ENCODE measurements at regions not wholly inside any gene's neighbourhood (a gene's known extent, or its start where the extent isn't known, plus 50 kb on each side); places are given as distances from the start of the nearest gene placed in this dataset.

DNA sequence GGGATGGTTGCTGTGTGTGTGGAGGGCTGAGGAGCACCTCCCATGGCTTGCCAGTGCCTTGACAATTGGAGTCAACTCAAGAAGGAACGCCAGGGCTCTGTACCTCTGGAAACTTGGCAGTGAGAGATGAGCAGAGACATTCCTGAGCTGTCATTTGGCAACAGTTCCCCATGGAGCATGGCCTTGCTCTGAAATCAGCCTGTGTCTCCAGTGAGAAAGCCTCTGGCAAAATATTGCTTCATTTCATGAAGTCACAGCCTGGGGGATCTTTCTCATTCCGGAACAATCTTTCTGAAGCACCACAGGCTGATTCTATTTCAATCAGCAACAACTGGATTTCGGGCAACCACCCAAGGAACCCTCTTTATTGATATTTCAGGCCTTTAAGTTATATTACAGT is 52.2 kb upstream of the FNDC1 start:
- DNase-seq (ENCODE audit: extremely low read depth in 1 of 4, low spot score in 3 of 4) (no peak), ATAC-seq (no peak), FAIRE-seq (peak; percentile 55)
- ChIA-PET POLR2A (interaction anchor here (0.6 kb wide), 1 partner anchor 375 kb away, joined by 3 read pairs; no protein-coding TSS in a partner anchor), CTCF (ENCODE audit: low intra/inter-chr PET ratio) (no interaction called here)
- no peak for TF ChIP-seq ELF4 (CRISPR knock-in tag; IDR thresholded peaks at IDR 0.05)
- Histone ChIP-seq H3K27me3 (ENCODE audit: control insufficient read depth in 2 of 2, insufficient read depth in 2 of 2, low read length in 2 of 2) (peaks cover 34 to 60% of the 10 kb centered on the region in 2 experiments), H3K9me1 (ENCODE audit: control insufficient read depth, insufficient read depth, low read length) (no peaks in the 10 kb centered on the region), H4K20me1 (replicated peaks; ENCODE audit: control insufficient read depth, insufficient read depth, low read length) (no peaks in the 10 kb centered on the region; the same call in 1 of the 2 replicates), H3K27ac (ENCODE audit: extremely low read depth, low read depth, low read length) (no peak overlapping the region), H2AFZ (ENCODE audit: low read depth, low read length) (no peak overlapping the region), H3K4me1 (replicated peaks in 1 of 2; ENCODE audit: control insufficient read depth in 2 of 2, insufficient read depth in 2 of 2, low read length in 2 of 2) (no peaks in the 10 kb centered on the region), H3K79me2 (ENCODE audit: control insufficient read depth, insufficient read depth, low read length) (no peaks in the 10 kb centered on the region), H3K36me3 (ENCODE audit: control insufficient read depth, insufficient read depth, low read length) (no peaks in the 10 kb centered on the region), H3K4me3 (no peak overlapping the region), H3K9ac (ENCODE audit: insufficient read depth in 1 of 2, low read depth in 2 of 2, low read length in 2 of 2) (no peak overlapping the region), H3K9me3 (replicated peaks; ENCODE audit: control insufficient read depth, insufficient read depth, low read depth, low read length) (no peaks in the 10 kb centered on the region), H3K4me2 (ENCODE audit: insufficient read depth, low read length) (no peak overlapping the region)
- BruUV-seq (replicated peaks) = no TSS peak
- in situ Hi-C loops (cut with MboI) (loop anchor here (25.0 kb wide), 1 partner anchor 430 kb away; no protein-coding TSS in a partner anchor), intact Hi-C loops (cut with micrococcal nuclease) (no loop called here)
- WGBS (ENCODE audit: insufficient coverage, low coverage, missing lambda C conversion rate) = 0% methylated on average over 3 of the region's 3 CpGs

DNA sequence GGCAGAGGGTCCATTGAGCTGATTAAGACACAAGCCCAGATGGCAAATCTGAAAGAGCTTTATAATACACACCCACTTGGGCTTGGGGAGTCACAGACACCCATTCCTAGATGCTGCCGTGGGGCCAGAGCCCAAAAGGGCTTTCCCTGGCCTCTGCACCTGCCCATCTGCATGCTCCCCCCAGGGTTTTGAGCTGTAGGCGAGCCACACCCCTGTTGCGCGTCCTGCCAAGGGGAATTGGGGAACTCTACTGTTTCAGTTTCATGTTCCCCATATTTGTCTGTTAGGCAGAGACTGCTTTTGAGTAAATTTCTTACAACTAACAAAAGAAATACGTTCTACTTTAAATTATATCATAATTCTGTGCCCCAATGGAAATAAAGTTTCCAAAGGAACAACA is 52.9 kb upstream of the FNDC1 start:
- no peaks in the 10 kb centered on the region for H3K36me3 ChIP-seq (ENCODE audit: control insufficient read depth, insufficient read depth, low read length)
- no peaks in the 10 kb centered on the region for H3K79me2 ChIP-seq (ENCODE audit: control insufficient read depth, insufficient read depth, low read length)
- DNase-seq (ENCODE audit: extremely low read depth in 1 of 4, low spot score in 3 of 4) (no peak), ATAC-seq (no peak), FAIRE-seq (no peak)
- no peaks in the 10 kb centered on the region; the same call in 1 of the 2 replicates for H4K20me1 ChIP-seq (replicated peaks; ENCODE audit: control insufficient read depth, insufficient read depth, low read length)
- H3K27ac ChIP-seq (ENCODE audit: extremely low read depth, low read depth, low read length) = no peak overlapping the region
- no peak overlapping the region for H2AFZ ChIP-seq (ENCODE audit: low read depth, low read length)
- H3K9me1 ChIP-seq (ENCODE audit: control insufficient read depth, insufficient read depth, low read length) = no peaks in the 10 kb centered on the region
- intact Hi-C loops (cut with micrococcal nuclease) = no loop called here
- ChIA-PET CTCF (ENCODE audit: low intra/inter-chr PET ratio) (no interaction called here), POLR2A (interaction anchor here (0.6 to 0.7 kb wide), 3 partner anchors 374 to 616 kb away, joined by 3 to 4 read pairs (median 3); no protein-coding TSS in a partner anchor)
- H3K4me1 ChIP-seq (replicated peaks in 1 of 2; ENCODE audit: control insufficient read depth in 2 of 2, insufficient read depth in 2 of 2, low read length in 2 of 2) = no peaks in the 10 kb centered on the region
- H3K4me2 ChIP-seq (ENCODE audit: insufficient read depth, low read length) = no peak overlapping the region
- in situ Hi-C loops (cut with MboI) = loop anchor here (25.0 kb wide), 1 partner anchor 429 kb away; no protein-coding TSS in a partner anchor
- no TSS peak for BruUV-seq (replicated peaks)
- no peak overlapping the region for H3K9ac ChIP-seq (ENCODE audit: insufficient read depth in 1 of 2, low read depth in 2 of 2, low read length in 2 of 2)
- WGBS (ENCODE audit: insufficient coverage, low coverage, missing lambda C conversion rate) = under 1% methylated on average over 5 of the region's 5 CpGs
- no peak overlapping the region for H3K4me3 ChIP-seq
- no peaks in the 10 kb centered on the region for H3K9me3 ChIP-seq (replicated peaks; ENCODE audit: control insufficient read depth, insufficient read depth, low read depth, low read length)
- H3K27me3 ChIP-seq (ENCODE audit: control insufficient read depth in 2 of 2, insufficient read depth in 2 of 2, low read length in 2 of 2) = peaks cover 36 to 55% of the 10 kb centered on the region in 2 experiments
- TF ChIP-seq SPI1 (IDR thresholded peaks at IDR 0.05; ENCODE audit: borderline replicate concordance, low read depth, low read length) (no peak), MCM7 (IDR thresholded peaks at IDR 0.05) (no peak), MLLT1 (IDR thresholded peaks at IDR 0.05) (no peak), SAFB2 (IDR thresholded peaks at IDR 0.05; ENCODE audit: borderline replicate concordance, low read depth, low read length, severe bottlenecking) (no peak), ZFP1 (CRISPR knock-in tag; IDR thresholded peaks at IDR 0.05) (no peak), SREBF2 (CRISPR knock-in tag; IDR thresholded peaks at IDR 0.05) (no peak), ZNF431 (CRISPR knock-in tag; IDR thresholded peaks at IDR 0.05) (no peak), HEY1 (CRISPR knock-in tag; IDR thresholded peaks at IDR 0.05; ENCODE audit: borderline replicate concordance) (no peak), MNT (conservative IDR thresholded peaks at IDR 0.05) (no peak), ZNF57 (CRISPR knock-in tag; IDR thresholded peaks at IDR 0.05) (no peak), NFYB (IDR thresholded peaks at IDR 0.05; ENCODE audit: extremely low read depth, insufficient read length) (no peak), ZNF263 (CRISPR knock-in tag; IDR thresholded peaks at IDR 0.05; ENCODE audit: borderline replicate concordance) (no peak), ESRRA (IDR thresholded peaks at IDR 0.05; ENCODE audit: borderline replicate concordance, low read depth) (no peak)
